GM12892 (cell line): ENCODE measurements at regions not wholly inside any gene's neighbourhood (a gene's known extent, or its start where the extent isn't known, plus 50 kb on each side); places are given as distances from the start of the nearest gene placed in this dataset.
A peak's percentile ranks its signal among the peaks of the same experiment; 100 is the strongest.
"Not testable (repeated sequence)": the region's sequence is repeated elsewhere in the genome, so short reads cannot be mapped to it uniquely, and the experiment has no call there.

Source experiments
- DNase-seq: peaks from one replicate; pipeline ENCODE4 v3.0.0; 2011; ENCODE audit not compliant: insufficient read length
- FAIRE-seq: peaks from 2 replicates; lab custom pipeline; 2011; peaks lifted over from hg19 to GRCh38; lab: Jason Lieb, UNC
- POLR2A ChIP-seq: IDR thresholded peaks from 2 replicates; pipeline ENCODE4 v1.6.1; 2011; ENCODE audit warnings: low read depth, low read length, control low read depth
- POLR2AphosphoS5 ChIP-seq: IDR thresholded peaks from 2 replicates; pipeline ENCODE4 v1.6.1; 2011; ENCODE audit warnings: low read depth, low read length, control low read depth
- TAF1 ChIP-seq: IDR thresholded peaks from 2 replicates; pipeline ENCODE4 v1.6.1; 2011; ENCODE audit warnings: low read depth, mild to moderate bottlenecking, control low read depth, low read length, borderline replicate concordance

GRCh38 chr2:228369400-228370031 lies 188.0 kb upstream of the SPHKAP start:
- TF ChIP-seq POLR2A = no peak
- FAIRE-seq (no peak), DNase-seq (no peak)

DNA sequence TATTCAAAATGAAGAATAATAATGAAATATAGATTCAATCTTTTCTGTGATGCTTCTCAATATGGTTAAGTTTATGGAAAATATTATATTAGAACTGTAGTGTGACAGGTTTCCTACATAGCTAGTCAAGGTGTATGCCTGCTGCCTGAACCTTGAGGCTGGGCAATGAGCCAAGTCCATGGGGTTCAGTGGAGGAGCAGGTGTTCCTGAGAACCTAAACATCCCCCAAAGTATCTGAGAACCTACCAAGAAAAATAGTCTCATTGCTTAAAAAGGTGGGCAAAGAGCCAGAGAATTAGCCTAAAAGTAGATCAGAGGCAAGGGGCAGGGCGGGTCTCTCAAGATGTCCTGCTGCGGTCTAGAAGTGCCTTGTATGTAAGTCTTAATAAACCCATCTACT lies 185.9 kb upstream of the SPHKAP start:
- FAIRE-seq (no peak), DNase-seq (no peak)
- TF ChIP-seq POLR2A (no peak), TAF1 (no peak), POLR2AphosphoS5 (no peak)

- TF ChIP-seq POLR2A = no peak
- no peak for TF ChIP-seq TAF1
- no peak for TF ChIP-seq POLR2AphosphoS5
- FAIRE-seq (no peak), DNase-seq (no peak)
These were observed 178.0 kb upstream of the SPHKAP start for GRCh38 chr2:228359473-228359872.

- no peak for FAIRE-seq
- no peak for DNase-seq
- no peak for TF ChIP-seq POLR2AphosphoS5
These were observed 174.4 kb upstream of the SPHKAP start for GRCh38 chr2:228355897-228356296.

- DNase-seq, FAIRE-seq: not testable (repeated sequence)
These were observed 171.5 kb upstream of the SPHKAP start for GRCh38 chr2:228352980-228353379.

DNA sequence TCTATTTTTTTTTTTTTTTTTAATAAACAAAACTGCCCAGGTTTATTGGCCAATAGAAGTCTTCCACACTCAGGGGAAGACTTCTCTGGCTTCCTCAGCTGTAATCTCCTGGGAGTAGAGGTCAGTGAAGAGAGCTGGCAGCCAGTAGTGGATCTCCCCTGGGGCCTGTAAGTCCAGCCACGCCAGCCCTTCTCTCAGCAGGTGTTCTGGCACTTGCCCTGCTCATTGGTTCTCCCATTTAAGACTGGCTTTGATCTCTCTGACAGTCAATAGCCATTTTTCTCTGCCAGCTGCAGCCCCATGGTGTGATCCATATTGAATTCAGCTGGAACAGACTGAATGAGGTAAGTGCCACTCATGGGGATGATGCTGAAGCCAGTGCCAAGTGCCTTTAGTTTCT lies 170.6 kb upstream of the SPHKAP start:
- DNase-seq (no peak), FAIRE-seq (no peak)
- TF ChIP-seq POLR2A = no peak
- no peak for TF ChIP-seq POLR2AphosphoS5
- TF ChIP-seq TAF1 = no peak

GRCh38 chr2:228348516-228349064 lies 167.1 kb upstream of the SPHKAP start:
- DNase-seq (no peak), FAIRE-seq (no peak)

DNA sequence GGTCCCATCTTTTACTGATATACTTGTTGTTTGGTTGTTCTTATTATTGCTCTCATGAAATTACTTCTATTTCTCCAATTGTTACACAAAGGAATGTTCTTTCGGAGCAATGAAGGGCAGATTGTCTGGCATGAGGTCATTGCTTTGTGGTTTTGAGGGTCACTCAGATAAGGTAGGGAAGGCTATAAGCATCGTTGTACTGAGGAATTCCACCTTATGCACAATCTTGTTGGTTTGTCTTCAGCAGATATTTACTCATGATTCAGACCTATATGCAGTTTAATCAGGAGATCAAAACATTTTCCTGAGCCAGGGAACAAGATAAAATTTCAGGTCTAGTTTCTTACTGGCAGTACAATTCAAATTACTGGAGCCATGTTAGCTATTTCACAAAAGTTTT lies 163.0 kb upstream of the SPHKAP start:
- TF ChIP-seq TAF1 (no peak), POLR2A (no peak), POLR2AphosphoS5 (no peak)
- FAIRE-seq = no peak

More at GRCh38 chr2:228348516-228349064, 167.1 kb upstream of the SPHKAP start:
- TF ChIP-seq POLR2AphosphoS5 (no peak), TAF1 (no peak), POLR2A (no peak)

GRCh38 chr2:228339525-228339924 lies 158.0 kb upstream of the SPHKAP start:
- TF ChIP-seq TAF1 (no peak), POLR2A (no peak), POLR2AphosphoS5 (no peak)
- DNase-seq (no peak), FAIRE-seq (no peak)

More for the DNA sequence above, 163.0 kb upstream of the SPHKAP start:
- no peak for DNase-seq

DNA sequence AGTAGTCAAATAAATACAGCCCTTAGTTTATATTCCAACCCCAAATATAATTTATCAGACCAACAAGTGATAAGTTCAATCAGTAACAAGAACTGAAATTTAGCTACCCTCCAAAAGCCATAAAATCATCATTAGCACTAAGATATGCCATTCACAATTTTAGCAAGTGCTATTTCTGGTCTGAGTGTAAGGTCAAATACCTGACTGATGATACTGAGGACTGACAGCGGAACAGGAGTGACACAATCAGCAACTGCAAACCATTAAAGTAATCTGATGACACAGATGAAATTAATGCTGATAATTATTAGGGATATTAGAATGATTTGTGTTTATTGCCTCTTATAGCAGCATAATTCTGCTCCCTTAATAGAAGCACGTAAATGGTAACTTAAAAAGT lies 152.7 kb upstream of the SPHKAP start:
- TF ChIP-seq POLR2AphosphoS5 (no peak), TAF1 (no peak), POLR2A (no peak)
- no peak for FAIRE-seq
- no peak for DNase-seq

DNA sequence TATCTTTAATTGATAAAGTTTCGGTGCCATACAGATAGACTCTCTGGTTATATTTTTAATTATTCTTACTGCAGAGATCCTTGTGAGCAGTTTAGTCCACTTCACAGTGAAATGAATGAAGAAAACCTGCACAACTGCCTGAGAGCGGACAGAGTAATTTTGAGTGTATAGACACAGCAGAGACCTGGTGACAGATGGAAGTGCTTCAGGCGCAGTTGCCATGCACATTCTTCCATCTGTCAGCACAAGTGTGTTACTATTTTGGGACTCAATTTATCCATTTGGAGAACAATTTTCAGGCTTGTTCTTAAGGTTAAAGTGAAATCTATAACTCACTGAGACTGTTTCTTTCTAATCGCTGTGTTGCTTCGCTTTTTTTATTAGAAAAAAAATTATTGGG lies 147.8 kb upstream of the SPHKAP start:
- TF ChIP-seq TAF1 = no peak
- no peak for FAIRE-seq
- DNase-seq = no peak

- FAIRE-seq (no peak), DNase-seq (no peak)
- no peak for TF ChIP-seq POLR2AphosphoS5
- TF ChIP-seq POLR2A = no peak
- no peak for TF ChIP-seq TAF1
These were observed 139.5 kb upstream of the SPHKAP start for GRCh38 chr2:228321015-228321414.

GRCh38 chr2:228318218-228318617 lies 136.7 kb upstream of the SPHKAP start:
- FAIRE-seq (peak; percentile 17), DNase-seq (no peak)
- TF ChIP-seq POLR2A (no peak), TAF1 (no peak), POLR2AphosphoS5 (no peak)
